ENCODE measurements at regions not wholly inside any gene's neighbourhood (a gene's known extent, or its start where the extent isn't known, plus 50 kb on each side); places are given as distances from the start of the nearest gene placed in this dataset.
"Not testable (repeated sequence)": the region's sequence is repeated elsewhere in the genome, so short reads cannot be mapped to it uniquely, and the experiment has no call there.

DNA sequence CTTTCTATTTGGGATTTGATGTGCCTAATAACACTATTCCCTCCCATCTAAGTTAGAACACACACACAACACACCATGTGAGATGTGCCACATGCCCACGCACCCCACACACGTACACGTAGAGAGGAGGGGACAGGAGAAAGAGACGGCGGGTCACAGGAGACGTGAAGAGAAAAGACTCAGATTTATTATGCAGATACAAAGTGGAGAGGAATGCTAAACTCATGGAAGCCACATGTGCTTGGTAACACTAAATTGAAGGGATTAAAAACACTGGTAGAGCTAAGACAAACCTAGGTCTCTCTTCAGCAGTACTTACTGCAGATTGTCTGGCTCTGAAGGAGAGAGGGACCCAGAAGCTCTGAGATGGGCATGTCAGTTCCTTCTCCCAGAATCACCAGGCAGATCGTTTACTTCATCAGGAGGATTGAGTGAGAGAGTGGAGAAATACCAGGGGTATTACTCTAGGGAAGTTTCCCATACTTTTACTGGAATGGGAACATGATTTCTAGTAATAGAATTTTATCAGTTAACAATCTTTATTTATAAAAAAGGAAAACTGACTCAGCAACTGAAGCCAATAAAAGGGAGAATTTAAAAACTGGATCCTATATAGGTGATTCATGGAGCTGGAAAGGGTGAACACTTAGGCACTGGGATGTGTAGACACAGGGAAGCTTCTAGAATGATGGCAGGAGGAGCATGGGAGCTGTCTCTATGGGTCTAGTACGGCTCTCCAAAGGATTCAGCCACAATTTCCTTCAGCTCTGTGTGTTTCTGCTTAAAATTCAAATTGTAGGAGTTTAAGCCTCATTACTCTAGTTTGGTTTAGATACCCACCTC is 139.4 kb downstream of the MACIR start:
- FAIRE-seq (no peak), DNase-seq (ENCODE audit: insufficient read length, low spot score) (no peak)
- no peak for TF ChIP-seq POLR2A (IDR thresholded peaks at IDR 0.05; ENCODE audit: low read depth, low read length)

DNA sequence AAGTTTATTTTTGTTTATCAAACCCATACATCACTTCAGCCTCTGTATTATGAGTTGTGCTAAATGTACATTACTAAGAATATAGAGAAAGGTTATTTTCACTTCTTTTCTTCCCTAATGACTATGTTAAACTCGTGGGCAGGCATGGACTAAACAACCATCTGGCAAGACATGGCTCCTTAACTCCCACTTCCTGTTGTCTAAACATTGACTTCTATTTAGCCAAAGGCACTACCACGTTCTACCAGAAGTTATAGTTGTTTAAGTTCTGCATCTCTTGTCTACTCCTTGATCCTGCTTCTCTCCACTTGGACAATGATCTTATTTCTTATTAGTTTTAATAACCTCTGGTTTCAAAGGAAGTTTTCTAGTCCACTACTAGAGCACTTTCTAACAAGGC is 136.1 kb downstream of the MACIR start:
- FAIRE-seq = no peak
- TF ChIP-seq POLR2A (IDR thresholded peaks at IDR 0.05; ENCODE audit: low read depth, low read length) = no peak
- no peak for DNase-seq (ENCODE audit: insufficient read length, low spot score)

DNA sequence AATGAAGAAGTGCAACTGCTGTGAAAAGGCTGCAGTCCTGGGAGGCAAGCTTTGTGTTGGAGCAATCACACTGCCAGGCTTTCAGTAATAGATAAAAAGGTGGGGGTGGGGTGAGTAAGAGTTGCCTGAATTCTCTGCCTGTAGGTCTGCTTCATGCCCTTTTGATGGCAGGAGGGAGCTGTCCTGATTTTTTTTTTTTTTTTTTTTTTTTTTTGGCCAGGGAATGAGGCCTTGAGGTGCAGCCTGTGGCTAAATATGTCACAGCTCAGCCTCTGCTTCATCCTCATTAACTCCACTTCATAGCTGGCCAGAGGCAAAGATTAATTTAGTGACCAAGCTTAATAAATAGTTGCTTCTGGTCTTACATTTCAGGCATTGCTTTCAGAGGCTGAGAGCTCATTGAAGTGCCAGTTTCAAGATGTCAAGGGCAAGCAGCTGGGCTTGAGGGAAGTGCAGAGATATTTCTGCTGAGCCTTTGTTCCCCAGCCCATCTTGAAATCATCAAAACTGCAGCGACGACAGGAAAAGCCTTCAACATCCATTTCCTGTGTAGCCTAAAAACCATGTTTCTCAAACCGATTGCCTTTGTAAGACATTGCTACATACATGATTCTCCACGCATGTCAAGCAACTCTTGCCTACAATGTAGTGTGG is 134.7 kb downstream of the MACIR start:
- FAIRE-seq (no peak), DNase-seq (ENCODE audit: insufficient read length, low spot score) (no peak)
- no peak for TF ChIP-seq POLR2A (IDR thresholded peaks at IDR 0.05; ENCODE audit: low read depth, low read length)

DNA sequence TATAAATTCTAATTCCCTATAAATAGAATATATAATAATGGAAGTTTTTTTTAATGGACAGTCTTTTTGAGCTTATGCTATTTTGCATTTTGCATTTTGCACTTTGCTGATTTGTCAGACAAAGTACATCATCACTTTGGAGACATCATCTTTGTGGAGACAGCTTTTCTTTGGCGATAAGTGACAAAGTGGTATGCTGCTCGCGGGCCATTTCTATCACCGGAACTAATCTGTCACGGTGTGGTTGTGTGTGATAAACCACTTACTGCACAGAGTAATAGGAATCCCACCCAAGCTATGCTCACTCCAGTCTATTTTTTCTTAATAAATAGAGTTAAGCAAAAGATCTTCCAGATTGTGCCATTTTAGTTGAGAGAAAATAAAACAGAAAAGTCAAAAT is 133.1 kb downstream of the MACIR start:
- no peak for DNase-seq (ENCODE audit: insufficient read length, low spot score)
- FAIRE-seq = no peak
- no peak for TF ChIP-seq POLR2A (IDR thresholded peaks at IDR 0.05; ENCODE audit: low read depth, low read length)

DNA sequence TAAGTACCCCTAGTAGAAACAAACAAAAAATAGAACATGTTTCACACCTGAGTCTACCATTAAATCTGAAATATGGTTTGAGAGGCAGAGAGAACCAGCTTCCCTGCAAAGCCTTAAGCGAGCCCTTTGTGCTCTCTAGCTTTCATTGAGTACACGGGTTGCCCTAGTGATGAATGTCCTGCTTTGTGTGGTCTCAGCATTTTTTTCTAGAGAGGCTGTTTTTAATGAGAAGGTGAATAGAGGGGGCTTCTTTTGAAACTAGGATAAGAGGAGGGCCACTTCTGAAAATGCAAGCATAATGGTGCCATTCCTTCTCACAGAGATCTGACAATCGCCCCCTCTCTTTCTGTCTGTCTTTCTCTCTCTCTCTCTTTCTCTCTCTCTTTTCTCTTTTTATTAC is 131.3 kb downstream of the MACIR start:
- TF ChIP-seq POLR2A (IDR thresholded peaks at IDR 0.05; ENCODE audit: low read depth, low read length) = no peak
- FAIRE-seq (no peak), DNase-seq (ENCODE audit: insufficient read length, low spot score) (no peak)

DNA sequence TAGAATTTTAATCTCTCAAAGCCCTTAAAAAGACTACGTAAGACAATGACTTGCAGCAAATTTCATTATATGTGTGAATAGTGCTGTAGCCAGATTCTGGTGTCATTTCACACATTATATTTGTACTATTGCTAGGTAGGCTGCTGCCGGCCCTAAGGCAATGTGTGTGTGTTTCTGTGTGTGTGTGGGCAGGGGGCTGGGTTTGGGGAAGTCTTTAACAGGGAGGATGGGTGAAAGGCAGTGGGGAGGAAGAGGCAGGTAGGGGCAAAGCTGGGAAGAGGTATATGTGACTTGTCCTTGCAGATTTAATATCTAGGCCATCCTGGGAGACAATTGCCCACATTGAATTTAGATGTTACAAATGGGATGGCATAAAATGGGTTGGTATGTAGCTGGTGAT is 130.8 kb downstream of the MACIR start:
- DNase-seq (ENCODE audit: insufficient read length, low spot score) (no peak), FAIRE-seq (no peak)
- no peak for TF ChIP-seq POLR2A (IDR thresholded peaks at IDR 0.05; ENCODE audit: low read depth, low read length)

DNA sequence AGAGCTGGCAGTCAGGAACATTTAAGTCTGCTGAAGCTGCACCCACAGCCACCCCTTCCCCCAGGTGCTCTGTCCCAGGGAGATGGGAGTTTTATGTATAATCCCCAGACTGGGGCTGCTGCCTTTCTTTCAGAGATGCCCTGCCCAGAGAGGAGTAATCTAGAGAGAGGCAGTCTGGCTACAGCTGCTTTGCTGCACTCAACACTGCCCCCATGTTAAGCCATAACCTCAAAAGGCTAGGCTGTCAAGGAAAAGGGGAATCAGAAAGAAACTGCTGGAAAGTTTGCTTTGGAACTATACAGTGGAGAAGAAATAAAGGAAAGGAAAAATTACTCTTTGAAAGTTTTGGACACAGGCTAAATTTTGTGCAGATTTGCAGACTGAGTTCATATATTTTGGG is 127.2 kb downstream of the MACIR start:
- FAIRE-seq = no peak
- no peak for DNase-seq (ENCODE audit: insufficient read length, low spot score)
- no peak for TF ChIP-seq POLR2A (IDR thresholded peaks at IDR 0.05; ENCODE audit: low read depth, low read length)

DNA sequence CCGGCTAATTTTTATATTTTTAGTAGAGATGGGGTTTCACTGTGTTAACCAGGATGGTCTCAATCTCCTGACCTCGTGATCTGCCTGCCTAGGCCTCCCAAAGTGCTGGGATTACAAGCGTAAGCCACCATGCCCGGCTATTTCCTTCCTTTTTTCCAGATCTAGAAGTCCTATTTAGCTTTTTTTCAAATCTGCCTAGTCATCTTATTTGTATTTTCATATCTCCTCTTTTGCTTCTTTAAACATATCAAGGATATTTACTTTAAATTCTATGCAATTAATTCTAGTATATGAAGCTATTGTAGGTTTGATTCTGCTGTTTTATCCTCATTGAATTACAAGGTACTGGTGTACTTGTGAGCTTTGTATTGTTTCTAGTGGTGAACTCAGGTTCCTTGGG is 119.1 kb downstream of the MACIR start:
- not testable (repeated sequence) for DNase-seq (ENCODE audit: insufficient read length, low spot score); FAIRE-seq

DNA sequence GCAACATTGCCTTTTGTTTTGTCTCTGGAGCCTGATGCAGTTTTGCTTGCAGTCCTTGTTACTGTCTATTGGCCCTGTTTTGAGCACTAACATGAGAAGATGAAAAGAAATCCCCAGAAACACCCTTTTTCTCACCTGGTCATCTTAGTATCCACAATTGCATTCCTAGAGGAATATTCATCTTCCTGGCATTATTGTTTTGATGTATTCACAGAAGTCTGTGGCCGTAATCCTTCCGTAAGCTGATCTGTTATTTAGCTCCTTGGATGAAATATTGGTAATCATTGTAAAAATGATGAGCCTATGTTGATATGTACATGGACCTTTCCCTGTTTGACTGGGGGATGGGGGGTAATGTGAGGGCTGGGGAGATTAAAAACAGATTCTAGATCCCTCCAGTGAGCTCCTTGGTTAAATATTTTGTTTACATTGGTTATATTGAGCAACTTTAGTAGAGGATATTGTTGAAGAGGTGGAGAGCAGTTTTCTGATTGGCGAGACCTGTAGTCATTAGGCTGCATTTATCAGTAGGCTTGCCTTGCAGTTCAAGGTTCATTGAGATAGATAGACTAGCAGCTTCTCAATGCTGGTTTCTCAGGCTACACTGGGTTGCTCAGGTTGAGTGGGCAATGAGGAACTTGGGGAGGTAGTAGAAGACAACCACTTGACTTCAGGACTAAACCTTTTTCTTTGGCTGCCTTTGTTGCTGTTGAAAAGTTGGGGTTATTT is 117.5 kb downstream of the MACIR start:
- no peak for TF ChIP-seq POLR2A (IDR thresholded peaks at IDR 0.05; ENCODE audit: low read depth, low read length)
- no peak for DNase-seq (ENCODE audit: insufficient read length, low spot score)
- no peak for FAIRE-seq

DNA sequence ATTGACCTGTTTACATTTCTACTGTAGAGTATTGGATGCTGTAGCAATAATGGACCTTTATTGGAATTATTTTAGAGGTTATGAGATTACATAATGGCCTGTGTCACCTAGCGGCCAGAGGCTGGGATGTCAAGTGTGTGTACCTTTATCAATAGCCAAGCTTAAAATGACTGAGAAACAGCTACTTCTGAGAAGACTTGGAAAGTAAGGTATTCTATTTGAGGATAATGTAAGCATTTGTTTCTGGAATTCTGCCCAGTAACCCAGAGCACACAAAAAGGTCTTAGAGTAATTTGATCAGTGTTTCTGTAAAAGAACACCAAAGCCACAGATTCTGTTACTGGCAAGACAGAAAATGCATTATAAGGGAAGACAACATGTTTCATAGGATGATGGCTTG is 116.8 kb downstream of the MACIR start:
- no peak for FAIRE-seq
- TF ChIP-seq POLR2A (IDR thresholded peaks at IDR 0.05; ENCODE audit: low read depth, low read length) = no peak
- no peak for DNase-seq (ENCODE audit: insufficient read length, low spot score)

DNA sequence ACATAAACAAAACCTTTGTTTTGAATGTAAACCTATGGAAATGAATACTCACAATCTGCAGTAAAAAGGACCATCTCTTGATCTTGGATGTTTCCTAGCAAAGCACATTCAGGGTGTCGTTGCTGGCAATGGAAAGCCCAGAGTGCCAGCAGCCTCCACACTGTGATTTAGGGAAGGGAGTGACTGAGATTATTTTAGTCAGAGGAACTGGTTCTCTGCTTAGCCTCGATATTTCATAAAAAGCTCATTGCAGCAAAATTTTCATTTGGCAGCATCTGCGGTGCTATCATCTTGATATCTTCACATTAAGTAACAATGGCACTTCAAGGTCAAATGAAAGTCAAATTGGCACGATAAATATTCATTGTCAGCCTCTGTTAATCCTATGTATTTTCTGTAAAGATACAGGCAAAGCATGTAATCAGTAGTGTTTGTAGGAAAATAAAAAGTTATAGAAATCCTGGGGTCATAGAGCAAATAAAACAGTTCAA is 116.0 kb downstream of the MACIR start:
- no peak for TF ChIP-seq POLR2A (IDR thresholded peaks at IDR 0.05; ENCODE audit: low read depth, low read length)
- FAIRE-seq (no peak), DNase-seq (ENCODE audit: insufficient read length, low spot score) (no peak)

DNA sequence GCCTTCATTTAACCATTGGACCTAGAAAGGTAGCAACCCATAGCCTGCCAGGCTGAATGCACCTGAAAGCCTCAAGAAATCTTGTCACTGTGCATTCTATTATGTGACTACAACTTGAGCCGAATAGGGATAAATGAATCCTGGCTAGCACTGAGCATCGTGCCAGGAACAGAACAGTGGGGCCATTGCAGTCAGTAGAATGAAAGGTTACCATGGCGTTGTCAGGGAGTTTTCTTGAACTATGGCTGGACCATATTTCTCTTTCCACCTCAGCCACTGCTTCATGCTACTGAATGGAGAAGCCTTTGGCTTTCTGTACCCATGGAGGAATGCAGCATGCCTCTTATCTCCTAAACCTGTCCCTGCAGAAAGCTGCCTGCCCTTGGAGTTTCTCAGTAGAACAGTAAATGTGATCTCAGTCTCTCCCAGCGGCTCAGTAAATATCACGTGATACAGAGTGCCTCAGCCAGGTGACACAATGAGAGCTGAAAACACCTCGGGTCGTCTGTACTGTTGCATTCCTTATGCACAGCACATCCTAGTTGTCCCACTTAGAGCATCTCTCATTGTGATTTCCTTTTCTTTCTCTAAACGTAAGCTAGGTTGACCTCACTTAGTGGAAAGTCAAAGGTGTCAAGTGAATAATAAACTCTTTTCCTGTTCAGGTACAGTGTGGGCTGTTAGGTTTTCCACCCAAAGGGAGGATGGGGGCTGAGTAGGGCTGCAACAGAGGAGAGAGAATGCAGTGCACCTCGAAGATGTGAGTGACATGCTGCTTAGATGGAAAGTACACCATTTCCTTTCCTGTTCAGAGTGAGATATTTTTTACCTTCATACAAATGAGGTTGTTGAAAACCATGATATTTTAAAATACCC is 115.3 kb downstream of the MACIR start:
- no peak for DNase-seq (ENCODE audit: insufficient read length, low spot score)
- FAIRE-seq = no peak
- no peak for TF ChIP-seq POLR2A (IDR thresholded peaks at IDR 0.05; ENCODE audit: low read depth, low read length)

DNA sequence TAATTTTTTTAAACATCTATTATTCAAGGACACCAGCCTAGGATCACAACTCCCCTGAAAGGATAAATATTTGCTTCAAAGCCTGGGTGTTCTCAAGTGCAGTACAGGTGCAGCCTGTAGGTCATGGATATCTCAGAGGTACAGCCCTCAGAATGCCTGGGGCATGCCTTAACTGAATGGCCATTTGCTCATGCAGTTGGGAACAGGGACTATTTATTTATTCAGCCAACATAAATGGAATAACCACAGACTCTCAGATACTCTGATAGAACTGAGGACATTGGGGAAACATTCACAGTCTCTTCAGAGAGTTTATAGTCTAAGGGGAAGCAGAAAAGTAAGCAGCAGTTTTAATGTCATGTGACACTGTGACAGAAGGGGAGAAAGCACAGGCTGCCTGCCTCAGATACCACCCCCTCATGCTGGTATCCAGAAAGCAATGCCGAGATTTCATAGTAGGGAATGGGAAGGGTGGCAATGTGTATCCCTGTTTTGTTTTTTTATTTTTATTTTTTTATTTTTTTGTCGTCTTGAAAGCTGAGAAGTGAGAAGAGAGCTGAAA is 112.6 kb downstream of the MACIR start:
- no peak for FAIRE-seq
- TF ChIP-seq POLR2A (IDR thresholded peaks at IDR 0.05; ENCODE audit: low read depth, low read length) = no peak
- DNase-seq (ENCODE audit: insufficient read length, low spot score) = no peak
